HG03103 (cell line): ENCODE measurements at regions not wholly inside any gene's neighbourhood (a gene's known extent, or its start where the extent isn't known, plus 50 kb on each side); places are given as distances from the start of the nearest gene placed in this dataset.

Experiments used
- ATAC-seq: cut with Tn5 transposase; IDR thresholded peaks from one replicate; pipeline ENCODE4 v1.9.1; 2021; ENCODE audit warnings: low read depth; ENCODE audit not compliant: unreplicated experiment

- no peak for ATAC-seq
Observed at GRCh38 chr14:101358320-101359125, 202.8 kb upstream of the DIO3 start.

DNA sequence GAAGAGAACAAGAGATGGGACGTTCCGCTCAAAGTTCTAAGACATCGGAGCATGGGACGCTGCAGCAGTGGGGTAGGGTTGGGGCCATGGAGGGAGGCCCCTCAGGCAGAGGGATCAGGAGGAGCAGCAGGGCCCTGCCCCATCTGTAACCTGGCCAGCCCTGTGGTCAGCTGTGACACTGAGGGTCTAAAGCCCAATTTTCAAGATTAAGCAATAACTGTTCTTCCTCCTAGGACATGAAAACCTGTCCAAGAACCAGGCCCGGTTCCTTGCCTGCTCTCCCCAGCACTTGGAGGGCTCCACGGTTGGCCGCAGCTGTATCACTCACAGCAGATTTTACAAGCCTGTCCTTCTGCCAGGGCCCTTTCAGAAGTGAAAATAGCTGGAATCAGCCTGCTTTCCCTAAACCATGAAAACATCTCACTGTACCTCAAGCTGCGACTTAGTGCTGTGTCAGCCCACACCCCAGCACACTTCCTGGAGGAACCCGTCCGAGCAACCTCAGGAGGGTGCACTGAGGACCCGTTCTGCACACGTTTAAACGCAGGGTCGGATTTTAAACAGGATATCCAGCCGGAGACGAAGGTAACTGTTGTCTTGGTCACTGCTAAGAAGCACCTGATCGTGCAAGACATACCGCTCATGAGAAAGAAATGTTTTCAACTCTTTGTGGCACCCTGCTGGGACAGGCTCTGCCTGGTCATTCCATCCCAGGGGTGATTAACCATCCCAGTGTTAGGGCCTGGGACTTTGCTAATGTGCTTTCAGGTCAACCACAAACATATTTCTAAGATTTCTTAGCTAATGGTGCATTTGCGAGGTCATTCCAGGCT, 201.9 kb upstream of the DIO3 start:
- ATAC-seq: no peak

- ATAC-seq: no peak
Observed at GRCh38 chr14:101360054-101360911, 201.0 kb upstream of the DIO3 start.

- peak; percentile 55 for ATAC-seq
Observed at GRCh38 chr14:101361044-101361443, 200.3 kb upstream of the DIO3 start.

DNA sequence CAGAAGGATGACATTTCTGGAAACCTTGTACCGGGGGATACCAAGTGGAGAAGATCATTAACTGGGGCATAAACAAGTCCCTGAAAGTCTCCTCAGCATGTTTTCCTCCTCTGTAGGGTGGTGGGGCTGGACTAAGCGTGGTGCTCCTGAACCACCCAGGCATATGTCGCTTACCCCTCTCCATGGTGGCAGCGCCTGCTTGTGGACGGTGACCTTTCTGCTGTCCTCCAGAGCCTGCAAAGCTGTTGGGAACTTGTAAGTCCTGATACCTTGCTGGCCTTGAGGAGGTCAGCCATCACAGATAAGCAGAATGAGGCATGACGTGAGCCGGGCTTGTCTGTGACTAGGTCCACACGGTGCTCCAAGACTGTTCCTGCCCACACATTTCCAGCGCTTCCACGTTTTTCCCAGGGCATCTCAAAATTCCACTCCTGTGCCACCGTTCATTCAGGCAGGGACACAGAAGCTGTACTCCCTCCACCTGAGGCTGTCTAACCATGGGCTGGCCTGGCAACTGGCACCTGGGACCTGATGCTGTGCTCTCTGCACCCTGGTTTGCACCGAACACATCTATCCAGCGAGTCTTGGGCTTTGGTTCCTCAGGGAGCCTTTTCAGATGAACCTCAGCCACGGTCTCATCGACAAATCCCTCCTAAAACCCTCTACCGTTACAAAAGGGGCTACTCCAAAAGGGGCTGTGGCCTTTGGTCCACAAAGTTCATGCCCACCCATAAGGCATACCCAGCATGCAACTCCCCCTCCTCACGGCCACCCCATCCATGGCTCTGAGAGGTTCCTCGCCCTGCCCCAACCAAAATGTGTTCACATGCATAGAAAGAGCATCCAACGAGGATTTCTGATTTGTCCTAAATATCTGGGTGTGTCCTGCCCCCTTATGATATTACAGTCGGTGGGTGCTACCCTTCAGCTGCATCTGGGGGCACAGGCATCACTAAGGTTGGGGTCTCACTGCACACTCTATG, 199.6 kb upstream of the DIO3 start:
- no peak for ATAC-seq

DNA sequence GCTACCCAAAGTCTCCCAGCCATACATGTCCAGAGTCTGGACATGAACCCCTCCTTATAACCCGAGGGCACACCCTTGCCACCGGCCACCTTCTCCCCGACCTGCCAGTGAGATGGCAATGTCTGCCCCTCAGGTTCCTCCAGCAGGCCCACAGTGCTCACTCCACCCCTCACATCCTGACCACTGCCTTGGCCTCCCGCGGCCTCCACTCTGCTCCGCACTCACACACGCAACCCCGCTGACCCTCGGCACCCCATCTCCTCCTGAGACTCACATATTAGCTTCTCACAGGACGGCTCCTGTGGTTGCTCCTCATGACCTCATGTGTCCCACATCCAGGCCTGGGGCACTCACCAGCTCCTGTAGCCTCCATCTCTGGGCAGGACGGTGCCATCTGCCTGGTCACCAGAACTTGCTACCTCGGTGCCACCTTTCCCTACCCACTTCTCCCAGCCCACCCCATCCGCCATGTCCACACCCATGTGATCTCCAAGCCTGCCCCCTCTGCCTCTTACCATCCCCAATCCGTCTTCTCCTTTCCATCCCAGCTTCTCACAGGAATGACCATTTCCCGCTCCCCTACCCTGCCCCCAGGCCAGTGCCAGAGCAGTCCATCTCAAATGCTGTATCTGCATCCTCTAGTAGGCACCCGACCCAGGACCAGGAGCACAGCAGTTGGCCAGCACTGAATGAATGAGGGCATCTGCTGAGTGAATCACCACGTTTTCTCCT, 198.6 kb upstream of the DIO3 start:
- ATAC-seq: no peak

DNA sequence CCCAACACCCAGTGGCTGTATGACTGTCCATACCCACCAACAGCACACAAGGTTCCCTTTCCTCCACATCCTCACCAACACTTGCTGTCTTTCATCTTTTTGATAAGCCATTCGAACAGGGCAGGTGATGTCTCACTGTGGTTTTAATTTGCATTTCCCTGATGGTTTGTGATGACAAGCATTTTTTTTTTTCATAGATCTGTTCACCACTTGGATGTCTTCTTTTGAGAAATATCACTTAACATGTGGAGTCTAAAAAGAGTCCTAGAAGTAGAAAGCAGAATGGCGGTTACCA, 198.1 kb upstream of the DIO3 start:
- ATAC-seq: no peak

DNA sequence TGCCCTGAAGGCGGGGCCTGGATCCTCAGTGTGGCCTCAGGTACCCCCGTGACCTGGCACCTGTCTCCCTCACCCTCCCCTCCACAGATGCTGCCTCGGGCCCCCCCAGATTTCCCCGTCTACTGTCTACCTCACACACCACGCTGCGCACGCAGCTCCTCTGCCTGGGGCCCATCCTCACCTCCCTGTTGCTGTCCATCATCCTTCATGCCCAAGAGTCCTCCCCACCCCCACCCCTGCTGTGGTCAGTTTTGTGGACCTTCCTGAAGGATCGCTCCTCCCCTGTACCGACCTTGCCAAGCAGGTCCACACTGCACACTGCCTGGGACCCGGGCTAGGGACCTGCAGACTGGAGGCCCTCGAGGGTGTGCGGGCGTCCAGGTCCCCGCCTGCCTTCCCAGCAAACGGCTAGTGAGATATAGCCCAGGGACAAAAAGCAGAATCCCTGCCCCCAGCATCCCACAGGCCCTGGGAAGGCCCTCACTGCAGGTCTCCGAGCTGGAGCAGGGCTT, 197.4 kb upstream of the DIO3 start:
- ATAC-seq: no peak

DNA sequence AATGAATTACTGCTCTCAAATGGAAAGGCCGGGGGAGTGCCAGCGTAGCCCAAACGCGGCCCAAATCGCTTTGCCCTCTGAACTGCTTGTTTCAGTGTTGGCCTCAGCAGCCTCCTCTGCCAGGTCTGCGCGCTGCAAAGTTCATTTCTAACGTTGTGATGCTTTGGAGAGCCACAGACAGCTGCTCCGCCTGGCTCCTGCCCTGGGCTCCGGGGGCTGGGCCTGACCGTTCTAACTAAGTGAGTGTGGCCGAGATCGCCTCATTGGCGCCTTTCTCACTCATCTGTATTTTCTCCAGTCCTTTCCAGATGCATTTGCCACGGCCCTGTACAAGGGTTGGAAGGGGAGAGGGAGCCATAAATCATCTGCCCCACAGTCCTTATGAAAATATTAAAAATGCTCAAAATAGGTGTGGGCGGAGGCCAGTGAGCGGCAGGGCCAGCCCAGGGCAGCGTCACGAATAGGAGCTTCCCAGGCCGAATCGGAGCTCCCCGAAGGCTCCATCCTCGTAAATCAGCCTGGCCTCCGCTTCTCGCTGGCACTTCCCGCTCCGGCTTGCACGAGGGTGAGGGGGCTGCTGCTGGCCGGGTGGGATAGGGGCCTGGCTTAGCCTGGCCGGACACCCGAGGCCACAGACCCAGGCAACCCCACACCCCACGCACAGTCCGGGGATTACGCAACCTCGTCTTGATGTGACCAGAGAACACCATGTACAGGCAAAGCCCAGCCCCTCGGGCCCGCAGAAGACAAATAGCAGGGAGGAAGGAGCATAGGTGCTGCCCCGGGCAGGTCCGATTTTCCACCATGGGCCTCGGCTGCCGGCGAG, 196.6 kb upstream of the DIO3 start:
- no peak for ATAC-seq

DNA sequence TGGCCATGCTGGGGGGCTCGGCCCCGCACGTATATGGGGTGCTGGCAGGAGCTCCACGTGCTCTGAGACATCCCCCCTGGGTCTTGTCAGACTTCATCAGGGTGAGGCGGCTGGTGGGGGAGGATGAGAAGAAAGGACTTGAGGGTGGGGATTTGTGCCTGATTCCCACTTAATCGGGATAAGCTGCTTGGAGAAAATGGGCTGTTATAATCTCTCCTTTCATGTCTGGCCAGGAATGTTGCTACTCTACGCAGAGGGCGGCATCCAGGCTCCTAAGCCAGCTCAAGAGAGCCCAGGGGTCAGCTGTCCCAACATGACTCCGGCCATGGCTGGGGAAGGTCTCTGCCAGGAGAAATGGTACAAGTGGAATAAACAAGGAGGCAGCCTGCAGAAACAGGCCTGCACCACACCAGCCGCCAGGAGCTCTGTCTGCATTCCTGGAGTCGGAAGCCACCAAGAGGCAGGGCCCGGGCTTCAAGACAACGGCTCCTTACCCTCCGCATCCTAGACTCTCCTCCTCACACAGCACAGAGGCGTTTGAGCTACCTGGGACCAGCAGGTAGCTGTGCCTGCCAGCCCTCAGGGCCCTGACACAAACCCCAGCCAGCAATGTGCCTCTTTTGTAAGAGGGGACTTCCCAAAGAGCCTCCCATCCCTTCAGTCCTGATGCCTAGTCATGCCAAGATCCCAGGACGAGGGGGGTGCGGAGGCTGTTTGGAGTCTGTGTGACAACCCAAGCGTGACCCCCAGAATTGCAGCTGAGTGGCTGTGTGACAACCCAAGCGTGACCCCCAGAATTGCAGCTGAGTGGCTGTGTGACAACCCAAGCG, 195.8 kb upstream of the DIO3 start:
- ATAC-seq: no peak

GRCh38 chr14:101367421-101368261, 193.7 kb upstream of the DIO3 start:
- no peak for ATAC-seq

DNA sequence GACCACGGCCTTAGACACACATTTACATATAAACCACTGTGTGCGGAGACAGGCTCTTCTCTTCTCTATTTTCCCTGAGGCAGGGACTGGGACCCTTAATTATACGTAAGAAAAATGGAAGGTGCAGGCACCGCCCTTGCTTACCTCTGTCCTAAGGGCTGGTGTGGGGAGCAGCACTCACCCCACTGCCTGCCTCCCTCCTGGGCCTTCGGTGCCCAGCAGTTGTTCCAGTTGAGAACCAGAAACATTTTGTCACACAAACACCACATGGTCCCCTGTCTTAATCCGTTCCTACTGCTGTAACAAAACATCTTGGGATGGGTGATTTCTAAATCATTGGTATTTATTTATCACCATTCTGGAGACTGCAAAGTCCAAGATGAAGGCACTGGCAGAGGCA, 192.7 kb upstream of the DIO3 start:
- ATAC-seq: no peak

GRCh38 chr14:101369194-101369915, 191.9 kb upstream of the DIO3 start:
- ATAC-seq: no peak

- ATAC-seq: no peak
Observed at GRCh38 chr14:101369916-101370592, 191.2 kb upstream of the DIO3 start.
